DMS53 (cell line): ENCODE measurements at regions not wholly inside any gene's neighbourhood (a gene's known extent, or its start where the extent isn't known, plus 50 kb on each side); places are given as distances from the start of the nearest gene placed in this dataset.
A peak's percentile ranks its signal among the peaks of the same experiment; 100 is the strongest.
"Not testable (repeated sequence)": the region's sequence is repeated elsewhere in the genome, so short reads cannot be mapped to it uniquely, and the experiment has no call there.

Source experiments
- DNase-seq: peaks from one replicate; lab custom pipeline; 2025; lab: John Stamatoyannopoulos, UW

- DNase-seq, result no peak
Measured at GRCh38 chr21:15278279-15278678, 213.5 kb upstream of the NRIP1 start.

DNA sequence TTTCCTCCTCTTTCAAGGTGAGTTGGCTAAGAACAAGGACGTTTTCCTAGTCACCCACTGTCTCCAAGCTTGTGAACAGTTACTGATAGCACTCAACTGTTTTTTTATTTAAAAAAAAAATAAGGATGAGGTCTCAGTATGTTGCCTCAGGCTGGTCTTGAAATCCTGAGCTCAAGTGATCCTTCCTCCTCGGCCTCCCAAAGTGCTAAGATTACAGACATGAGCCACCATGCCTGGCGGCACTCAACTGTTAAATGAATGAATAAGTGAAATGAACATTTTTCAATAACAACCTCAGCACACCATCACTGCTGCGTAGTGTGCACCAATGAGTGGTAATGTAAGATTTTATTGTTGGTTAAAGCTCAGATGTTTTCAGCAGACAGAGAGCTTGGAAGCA lies 214.1 kb upstream of the NRIP1 start:
- no peak for DNase-seq

DNA sequence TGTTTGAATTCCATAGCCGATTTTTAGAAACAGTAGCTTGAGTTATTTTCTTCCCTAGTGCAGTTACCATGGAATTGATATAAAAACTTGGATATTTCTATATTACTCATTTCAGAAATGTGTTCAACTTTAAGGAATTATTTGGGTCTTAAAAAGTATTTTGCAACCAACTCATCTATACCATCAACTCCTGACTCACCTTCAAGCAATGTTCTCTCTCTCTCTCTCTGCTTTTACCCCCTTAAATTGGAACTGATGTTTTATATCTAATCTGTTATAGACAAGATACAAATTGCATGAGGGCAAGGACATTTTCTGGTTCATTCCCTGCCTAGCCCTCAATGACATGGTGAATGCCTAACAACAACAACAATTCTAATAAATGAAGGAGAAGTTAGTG lies 214.7 kb upstream of the NRIP1 start:
- no peak for DNase-seq

GRCh38 chr21:15281714-15282113 lies 216.9 kb upstream of the NRIP1 start:
- DNase-seq, result no peak

DNA sequence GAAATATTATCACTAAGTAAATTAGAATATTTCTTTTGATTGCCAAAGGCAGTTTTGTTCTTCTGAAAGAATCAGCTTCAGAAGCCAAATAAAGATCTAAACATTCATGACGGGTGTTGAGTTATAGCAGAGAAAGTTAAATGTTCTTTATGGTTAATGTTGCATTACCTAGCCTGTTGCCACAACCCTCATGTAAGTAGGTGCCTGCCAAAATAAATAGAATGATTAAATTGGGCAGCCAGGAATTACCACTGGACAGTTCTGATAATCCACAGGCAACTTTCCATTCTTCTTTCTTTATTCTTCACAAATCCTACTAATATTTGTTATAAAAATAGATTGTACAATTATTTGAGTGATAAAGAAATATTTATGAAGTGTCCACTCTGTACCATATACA lies 217.9 kb upstream of the NRIP1 start:
- DNase-seq, result no peak

- no peak for DNase-seq
Measured at GRCh38 chr21:15283138-15283537, 218.3 kb upstream of the NRIP1 start.

- DNase-seq, result peak; percentile 4
Measured at GRCh38 chr21:15283789-15284188, 219.0 kb upstream of the NRIP1 start.

- no peak for DNase-seq
Measured at GRCh38 chr21:15285556-15285955, 220.8 kb upstream of the NRIP1 start.

DNA sequence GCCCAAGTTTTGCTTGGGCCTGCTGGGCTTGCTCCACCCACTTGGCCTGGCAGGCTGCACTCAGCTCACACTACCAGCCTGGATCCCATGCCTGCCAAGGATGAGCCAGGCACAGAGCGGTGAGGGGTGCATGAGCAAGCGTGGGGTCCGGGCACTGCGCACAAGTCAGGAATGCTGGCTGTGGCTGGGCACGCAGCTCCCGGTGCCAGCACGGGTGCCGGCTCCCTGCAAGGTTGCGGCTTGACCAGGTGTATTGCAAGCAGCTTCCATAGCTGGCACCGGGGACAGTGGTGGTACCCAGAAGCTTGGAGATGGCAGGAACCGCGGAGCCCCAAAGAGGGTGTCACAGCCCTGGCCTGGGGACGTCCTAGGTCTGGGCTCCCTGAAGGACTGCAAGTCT lies 224.4 kb upstream of the NRIP1 start:
- DNase-seq, result no peak

DNA sequence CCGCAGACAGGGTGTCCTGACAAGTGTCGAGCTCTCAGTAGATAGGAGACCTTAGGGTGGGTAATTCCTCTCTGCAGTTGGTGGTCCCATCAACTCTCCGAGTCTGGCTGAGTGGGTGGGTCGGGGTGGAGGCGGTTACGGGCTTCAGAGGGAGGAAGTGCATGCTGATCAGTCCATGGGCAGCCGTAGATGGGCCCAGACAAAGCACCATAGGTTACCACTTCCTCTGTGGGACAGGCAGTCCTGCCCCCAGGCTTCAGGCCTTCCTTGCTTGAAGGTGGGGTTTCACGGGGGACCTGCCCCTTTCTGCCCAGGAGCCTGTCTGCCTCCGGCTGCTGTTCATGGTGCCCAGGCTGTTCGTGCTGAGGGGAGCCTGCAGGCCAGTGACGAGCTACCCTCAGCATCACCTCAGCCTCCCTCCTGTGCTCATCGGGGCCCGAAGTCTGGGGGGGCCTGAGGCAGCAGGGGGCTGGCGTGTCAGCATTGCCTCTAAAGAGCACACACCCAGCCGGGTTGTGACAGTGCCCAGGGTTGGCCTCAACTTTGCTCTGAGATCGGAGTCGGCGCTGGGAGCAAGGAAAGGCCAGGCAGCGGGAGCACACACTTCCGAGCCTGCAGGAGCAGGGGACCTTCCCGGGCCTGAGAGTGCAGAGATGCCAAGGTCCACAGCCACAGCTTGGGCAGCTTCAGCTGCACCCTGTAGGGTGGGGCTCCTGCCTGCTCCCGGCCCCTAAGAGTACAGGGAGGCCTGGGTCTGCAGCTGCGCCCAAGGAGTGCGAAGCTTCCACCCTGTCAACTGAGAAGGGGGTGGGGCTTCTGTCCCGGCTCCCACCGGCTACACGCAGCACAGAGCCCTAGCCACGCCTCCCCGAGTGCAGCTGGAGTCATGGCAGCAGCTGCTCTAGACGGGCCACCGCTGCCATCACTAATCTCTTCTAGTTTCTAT lies 225.4 kb upstream of the NRIP1 start:
- DNase-seq, result peak; percentile 96

DNA sequence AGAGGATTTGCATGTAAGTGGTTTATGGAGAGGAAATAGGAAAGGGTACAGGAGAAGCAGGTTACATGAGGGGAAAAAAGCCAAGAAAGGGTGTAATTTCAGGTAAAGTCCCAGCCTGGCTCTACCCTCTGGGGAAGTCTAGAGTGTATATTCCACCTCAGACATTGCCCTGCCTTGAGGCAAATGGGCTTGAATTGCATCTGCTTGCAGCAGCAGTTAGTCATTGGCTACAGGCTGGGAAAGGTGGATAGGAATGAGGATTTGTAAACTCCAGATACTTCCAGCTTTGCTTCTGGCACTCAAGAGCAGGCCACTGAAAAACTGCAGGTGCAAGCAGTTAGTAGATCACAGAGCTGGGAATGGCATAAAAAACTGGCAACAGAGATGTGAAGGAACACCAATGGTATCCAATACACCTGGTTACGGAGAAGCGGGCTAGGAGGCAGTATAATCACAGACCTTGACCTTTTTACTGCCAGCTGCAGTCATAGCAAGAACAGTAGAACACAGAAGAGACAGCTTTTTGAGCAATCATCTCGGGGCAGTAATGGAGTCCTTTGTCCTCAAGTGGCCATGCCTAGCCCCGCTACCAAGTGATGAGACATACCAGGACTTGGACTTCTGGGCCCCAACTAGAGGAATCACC lies 226.9 kb upstream of the NRIP1 start:
- peak; percentile 32 for DNase-seq

DNA sequence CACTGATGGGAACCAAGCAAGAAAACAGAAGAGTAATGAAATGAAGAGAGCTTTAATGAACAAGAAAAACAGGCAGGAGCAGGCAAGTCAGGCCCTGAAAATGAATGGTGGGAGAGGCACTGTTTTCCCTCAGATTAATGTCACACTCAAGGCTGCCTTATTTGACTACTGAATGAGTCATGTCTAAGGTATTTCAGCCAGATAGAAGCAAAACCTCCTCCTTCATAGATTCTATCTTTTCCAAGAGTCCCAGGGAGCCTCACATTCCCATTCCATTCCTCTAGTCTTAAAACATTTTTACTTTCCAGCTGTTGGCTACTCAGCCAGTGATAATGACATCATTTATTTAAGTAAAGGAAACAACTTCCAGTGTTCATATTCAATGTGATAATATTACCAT lies 228.4 kb upstream of the NRIP1 start:
- DNase-seq, result peak; percentile 56

GRCh38 chr21:15295875-15296274 lies 231.1 kb upstream of the NRIP1 start:
- peak; percentile 6 for DNase-seq

DNA sequence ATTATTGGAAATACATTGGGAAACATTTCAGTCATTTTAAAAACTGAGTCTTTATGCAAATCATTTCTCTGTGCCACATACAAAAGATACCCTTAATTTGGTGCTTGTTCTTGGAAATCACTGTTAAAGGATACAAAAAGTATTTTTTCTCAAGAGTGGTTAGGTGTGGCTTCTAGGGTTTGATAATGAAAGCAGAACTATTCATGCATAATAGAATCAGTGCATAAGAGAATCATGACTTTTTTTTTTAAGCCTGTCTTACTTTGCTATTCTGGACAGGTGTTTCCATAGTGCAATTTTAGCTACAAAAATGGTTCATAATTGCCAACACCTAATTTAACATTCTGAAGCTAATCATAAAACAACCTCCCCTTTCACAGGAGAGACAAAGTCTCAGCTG lies 233.0 kb upstream of the NRIP1 start:
- no peak for DNase-seq

- DNase-seq, result no peak
Measured at GRCh38 chr21:15298306-15298705, 233.5 kb upstream of the NRIP1 start.

DNA sequence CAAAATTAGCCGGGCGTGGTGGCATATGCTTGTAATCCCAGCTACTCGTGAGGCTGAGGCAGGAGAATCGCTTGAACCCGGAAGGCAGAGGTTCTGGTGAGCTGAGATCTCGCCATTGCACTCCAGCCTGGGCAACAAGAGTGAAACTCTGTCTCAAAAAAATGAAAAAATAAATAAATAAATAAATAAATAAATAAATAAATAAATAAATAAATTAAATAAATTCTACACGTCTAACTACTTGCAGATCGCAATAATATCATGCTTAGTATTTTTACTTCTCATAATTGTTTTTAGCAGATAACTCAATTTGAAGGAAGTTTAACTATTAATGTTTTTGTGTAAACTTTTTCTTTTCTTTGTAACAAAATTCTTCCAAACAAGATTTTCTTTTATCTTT lies 234.0 kb upstream of the NRIP1 start:
- not testable (repeated sequence) for DNase-seq

GRCh38 chr21:15300131-15300530 lies 235.3 kb upstream of the NRIP1 start:
- no peak for DNase-seq

DNA sequence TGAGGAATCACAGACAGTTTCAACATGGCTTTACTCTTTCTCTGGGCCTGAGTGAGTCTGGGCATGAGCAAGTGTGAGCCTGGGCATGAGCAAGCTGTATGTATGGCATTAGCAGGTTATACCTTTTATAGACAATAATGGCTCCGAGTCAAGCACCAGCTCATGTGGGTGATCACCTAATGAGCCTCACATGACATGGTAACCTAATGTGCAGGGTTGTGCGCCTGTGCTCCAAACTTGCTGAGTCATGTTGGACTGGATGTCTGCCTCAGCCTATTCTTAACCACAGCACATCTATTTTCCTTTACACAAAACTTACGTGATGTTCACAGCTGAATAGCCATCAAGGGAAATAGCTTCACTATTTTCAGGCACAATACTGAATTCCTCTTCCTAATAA lies 236.2 kb upstream of the NRIP1 start:
- peak; percentile 47 for DNase-seq

DNA sequence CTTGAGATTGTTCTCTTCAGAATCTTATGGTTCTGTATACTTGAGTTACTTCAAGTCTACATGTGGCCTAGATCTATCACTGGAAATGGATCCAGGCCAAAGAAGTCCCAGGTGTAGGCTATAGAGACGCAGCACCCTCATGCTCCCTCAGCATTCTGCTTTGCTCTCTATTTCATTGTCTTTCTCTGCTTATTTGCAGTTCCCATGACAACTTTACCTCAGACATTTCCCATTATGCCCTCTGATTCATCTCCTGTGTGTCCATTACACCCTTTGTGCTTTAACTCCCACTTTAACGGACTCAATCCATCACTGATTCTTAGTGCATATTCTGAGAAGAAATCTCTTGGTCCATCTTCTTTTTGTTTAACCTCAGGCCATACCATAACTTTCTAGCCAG lies 236.9 kb upstream of the NRIP1 start:
- DNase-seq, result peak; percentile 45

GRCh38 chr21:15306271-15306670 lies 241.5 kb upstream of the NRIP1 start:
- DNase-seq, result no peak

DNA sequence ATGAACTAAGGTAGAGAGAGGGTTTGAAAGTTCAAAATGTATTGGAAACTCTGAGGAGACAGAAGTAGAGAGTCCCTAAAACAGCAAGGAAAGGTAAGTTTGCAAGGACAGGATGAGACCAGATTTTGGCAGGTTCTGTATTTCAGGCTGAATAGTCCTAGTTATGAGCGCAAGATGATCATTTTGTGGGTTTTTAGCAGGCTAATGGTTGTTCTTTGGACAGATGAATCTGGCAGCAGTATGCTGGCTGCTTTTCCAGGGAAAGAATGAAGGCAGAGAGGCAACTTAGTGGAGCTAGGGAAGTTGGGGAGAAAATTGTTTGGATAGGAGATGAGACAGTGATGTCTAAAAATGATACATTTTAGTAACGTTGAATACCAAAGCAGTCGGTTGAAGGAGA lies 243.5 kb upstream of the NRIP1 start:
- no peak for DNase-seq

DNA sequence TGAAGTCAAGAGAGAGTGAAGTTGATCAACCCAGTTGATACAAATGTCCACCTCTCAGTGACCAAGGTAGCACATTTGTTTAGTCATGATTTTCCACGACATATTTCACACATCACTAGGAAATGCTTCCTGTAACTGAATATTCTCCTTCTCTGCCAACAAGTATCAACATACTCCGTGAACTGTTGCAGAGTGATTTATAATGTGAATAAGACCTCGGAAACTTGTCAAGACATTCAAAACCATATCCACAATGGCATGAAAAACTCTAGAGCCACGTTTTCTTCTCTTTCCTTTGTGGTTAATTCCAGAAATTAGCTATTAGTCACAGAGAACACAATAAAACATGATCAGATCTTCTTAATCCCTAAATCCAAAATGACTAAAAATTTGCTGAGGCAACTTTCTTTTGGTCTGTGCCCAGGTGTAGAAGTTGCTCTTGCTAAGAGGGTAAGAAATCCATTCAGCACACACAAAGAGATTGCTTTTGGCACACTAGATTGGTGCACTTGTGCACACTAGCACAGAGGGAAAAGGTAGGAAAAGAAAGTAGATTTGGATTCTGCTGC lies 244.3 kb upstream of the NRIP1 start:
- no peak for DNase-seq

- DNase-seq, result no peak
Measured at GRCh38 chr21:15309721-15310120, 244.9 kb upstream of the NRIP1 start.
